ENCODE measurements at regions not wholly inside any gene's neighbourhood (a gene's known extent, or its start where the extent isn't known, plus 50 kb on each side); places are given as distances from the start of the nearest gene placed in this dataset.

GRCh38 chr6:44527181-44527580, 139.7 kb downstream of the CDC5L start:
- no peak for TF ChIP-seq CTCF (IDR thresholded peaks at IDR 0.05)
- no peak for TF ChIP-seq POLR2A (IDR thresholded peaks at IDR 0.05)

Measured in Peyer's patch (tissue), 4 donors.